CD8-positive, alpha-beta memory T cell (primary cell): ENCODE measurements at regions not wholly inside any gene's neighbourhood (a gene's known extent, or its start where the extent isn't known, plus 50 kb on each side); places are given as distances from the start of the nearest gene placed in this dataset.

Experiments used
- CTCF ChIA-PET: fragments of 350-600 bp; sonication (Branson Sonifier 250); formaldehyde crosslinking; loops from one replicate; lab custom pipeline; 2021; ENCODE audit warnings: antibody characterized with exemption; lab: Charles Lee
- POLR2A ChIA-PET: fragments of 350-600 bp; sonication (Branson Sonifier 250); formaldehyde crosslinking; loops from one replicate; lab custom pipeline; 2021; ENCODE audit warnings: antibody characterized with exemption; lab: Charles Lee
- DNase-seq, 5 donors: peaks; one replicate each; pipeline versions ENCODE4 v3.0.0 to v3.0.0-alpha.2; 2020 to 2022; ENCODE audit warnings: mixed read lengths in 1 of 5
- H3K27ac ChIP-seq: one replicate; pipeline ENCODE4 v1.7.0; 2013; ENCODE audit warnings: low read depth, mild to moderate bottlenecking, low read length, moderate library complexity
- H3K27me3 ChIP-seq: 2 replicates; pipeline ENCODE4 v1.7.0; 2013; ENCODE audit warnings: low read length, mild to moderate bottlenecking; ENCODE audit not compliant: insufficient read depth, poor library complexity, severe bottlenecking
- H3K36me3 ChIP-seq: 2 replicates; pipeline ENCODE4 v1.7.0; 2013; ENCODE audit warnings: mild to moderate bottlenecking, low read length, moderate library complexity; ENCODE audit not compliant: insufficient read depth
- H3K4me1 ChIP-seq: 2 replicates; pipeline ENCODE4 v1.7.0; 2013; ENCODE audit warnings: mild to moderate bottlenecking, low read length, moderate library complexity; ENCODE audit not compliant: insufficient read depth
- H3K4me3 ChIP-seq: 2 replicates; pipeline ENCODE4 v1.7.0; 2013; ENCODE audit warnings: mild to moderate bottlenecking, low read length
- H3K9me3 ChIP-seq: 2 replicates; pipeline ENCODE4 v1.7.0; 2013; ENCODE audit warnings: mild to moderate bottlenecking, low read length
- H3K27ac Mint-ChIP-seq, 8 donors: one replicate each; pipeline ENCODE4 v1.8.0; 2020 to 2021; ENCODE audit warnings: mixed read lengths in 8 of 8, mild to moderate bottlenecking in 6 of 8, inconsistent platforms in 3 of 8, moderate library complexity in 3 of 8
- H3K27me3 Mint-ChIP-seq, 2 donors: one replicate each; pipeline ENCODE4 v1.8.0; 2020 to 2021; ENCODE audit warnings: mixed read lengths in 2 of 2, mild to moderate bottlenecking in 1 of 2, moderate library complexity in 1 of 2
- H3K36me3 Mint-ChIP-seq, 3 donors: one replicate each; pipeline ENCODE4 v1.8.0; 2020 to 2021; ENCODE audit warnings: mixed read lengths in 3 of 3, inconsistent platforms in 1 of 3, mild to moderate bottlenecking in 1 of 3
- H3K4me1 Mint-ChIP-seq, 3 donors: one replicate each; pipeline ENCODE4 v1.8.0; 2020 to 2021; ENCODE audit warnings: mixed read lengths in 3 of 3, inconsistent platforms in 1 of 3, mild to moderate bottlenecking in 1 of 3
- H3K4me3 Mint-ChIP-seq, 7 donors: one replicate each; pipeline ENCODE4 v1.8.0; 2020 to 2021; ENCODE audit warnings: mixed read lengths in 7 of 7, mild to moderate bottlenecking in 6 of 7, moderate library complexity in 4 of 7, inconsistent platforms in 2 of 7
- H3K9me3 Mint-ChIP-seq, 5 donors: one replicate each; pipeline ENCODE4 v1.8.0; 2020 to 2022; ENCODE audit warnings: mixed read lengths in 5 of 5, mild to moderate bottlenecking in 3 of 5, moderate library complexity in 2 of 5, inconsistent platforms in 1 of 5

- Histone ChIP-seq H3K27ac (no peak overlapping the region), H3K4me3 (no peak overlapping the region), H3K27me3 (no peaks in the 10 kb centered on the region), H3K4me1 (no peaks in the 10 kb centered on the region), H3K36me3 (no peaks in the 10 kb centered on the region), H3K9me3 (no peaks in the 10 kb centered on the region)
- H3K27me3 Mint-ChIP-seq = peaks cover 7 to 13% of the 10 kb centered on the region in 2 donors
- no peaks in the 10 kb centered on the region for H3K4me1 Mint-ChIP-seq
- H3K36me3 Mint-ChIP-seq = no peaks in the 10 kb centered on the region
- DNase-seq = no peak
- no peak overlapping the region for H3K27ac Mint-ChIP-seq
- H3K9me3 Mint-ChIP-seq = no peaks in the 10 kb centered on the region
- no peak overlapping the region for H3K4me3 Mint-ChIP-seq
- POLR2A ChIA-PET = no interaction called here
- CTCF ChIA-PET = no interaction called here
These were observed 179.8 kb downstream of the ENC1 start for GRCh38 chr5:74460694-74461093.

DNA sequence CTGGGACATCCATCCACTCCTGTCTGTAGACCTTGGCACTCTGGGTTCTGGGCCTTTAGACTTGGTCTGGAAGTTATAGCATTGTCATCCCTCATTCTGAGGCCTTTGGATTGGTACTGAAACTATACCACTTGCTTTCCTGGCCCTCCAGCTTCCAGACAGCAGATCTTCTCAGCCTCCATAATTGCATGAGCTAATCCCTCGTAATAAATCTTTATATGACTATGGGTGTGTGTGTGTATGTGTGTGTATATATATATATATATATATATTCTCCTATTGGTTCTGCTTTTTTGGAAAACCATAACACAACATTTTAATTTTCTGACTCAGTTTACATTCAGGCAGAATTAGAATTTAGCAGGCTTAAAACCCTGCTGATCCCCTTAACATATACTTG, 180.5 kb downstream of the ENC1 start:
- no peaks in the 10 kb centered on the region for H3K27me3 ChIP-seq
- ChIA-PET CTCF (no interaction called here), POLR2A (no interaction called here)
- H3K36me3 ChIP-seq = no peaks in the 10 kb centered on the region
- Mint-ChIP-seq H3K4me3 (no peak overlapping the region), H3K4me1 (no peaks in the 10 kb centered on the region), H3K36me3 (no peaks in the 10 kb centered on the region), H3K27ac (no peak overlapping the region), H3K27me3 (peaks cover 7 to 13% of the 10 kb centered on the region in 2 donors), H3K9me3 (no peaks in the 10 kb centered on the region)
- no peak overlapping the region for H3K4me3 ChIP-seq
- H3K4me1 ChIP-seq = no peaks in the 10 kb centered on the region
- no peaks in the 10 kb centered on the region for H3K9me3 ChIP-seq
- DNase-seq = no peak
- no peak overlapping the region for H3K27ac ChIP-seq

- H3K4me3 ChIP-seq = no peak overlapping the region
- no peaks in the 10 kb centered on the region for H3K27me3 ChIP-seq
- H3K27ac ChIP-seq = no peak overlapping the region
- Mint-ChIP-seq H3K27me3 (peaks cover 7 to 12% of the 10 kb centered on the region in 2 donors), H3K4me1 (no peaks in the 10 kb centered on the region), H3K4me3 (no peak overlapping the region), H3K36me3 (no peaks in the 10 kb centered on the region), H3K27ac (no peak overlapping the region), H3K9me3 (no peaks in the 10 kb centered on the region)
- DNase-seq = no peak
- ChIA-PET CTCF (no interaction called here), POLR2A (no interaction called here)
- no peaks in the 10 kb centered on the region for H3K4me1 ChIP-seq
- H3K9me3 ChIP-seq = no peaks in the 10 kb centered on the region
- H3K36me3 ChIP-seq = no peaks in the 10 kb centered on the region
These were observed 182.7 kb downstream of the ENC1 start for GRCh38 chr5:74457876-74458275.

DNA sequence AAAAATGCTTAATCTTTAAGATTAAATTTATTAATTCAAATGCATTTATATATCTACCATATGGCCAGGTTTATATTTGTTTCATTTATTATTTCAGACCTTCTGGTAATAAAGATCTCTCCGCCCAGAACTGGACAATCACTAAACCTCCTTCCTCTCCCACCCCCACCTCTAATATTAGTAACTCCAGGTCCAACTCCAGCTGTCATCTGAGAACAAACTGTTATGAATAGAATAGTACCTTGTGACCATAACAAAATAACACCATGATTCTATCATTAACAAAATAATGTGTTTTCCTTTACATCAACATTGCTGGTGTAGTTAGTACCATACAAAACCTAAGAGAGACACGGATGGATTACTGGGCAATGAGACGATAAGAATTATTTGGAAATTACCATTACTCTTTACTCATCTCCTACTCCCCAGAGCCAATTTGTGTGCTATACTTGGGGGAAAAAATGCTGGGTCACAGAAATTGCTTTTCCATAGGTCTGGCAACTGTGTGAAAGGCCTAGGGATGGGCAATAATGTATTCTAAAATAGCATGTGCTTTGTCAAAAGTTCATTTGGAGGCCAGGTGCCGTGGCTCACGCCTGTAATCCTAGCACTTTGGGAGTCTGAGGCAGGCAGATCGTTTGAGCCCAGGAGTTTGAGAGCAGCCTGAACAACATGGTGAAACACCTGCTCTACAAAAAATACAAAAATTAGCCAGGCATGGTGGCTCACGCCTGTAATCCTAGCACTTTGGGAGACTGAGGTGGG, 186.1 kb downstream of the ENC1 start:
- H3K27me3 Mint-ChIP-seq = peaks cover 7 to 13% of the 10 kb centered on the region in 2 donors
- Histone ChIP-seq H3K27ac (no peak overlapping the region), H3K27me3 (no peaks in the 10 kb centered on the region), H3K4me1 (no peaks in the 10 kb centered on the region), H3K4me3 (no peak overlapping the region), H3K9me3 (no peaks in the 10 kb centered on the region), H3K36me3 (no peaks in the 10 kb centered on the region)
- DNase-seq = no peak
- no peaks in the 10 kb centered on the region for H3K36me3 Mint-ChIP-seq
- H3K9me3 Mint-ChIP-seq = no peaks in the 10 kb centered on the region
- ChIA-PET CTCF (no interaction called here), POLR2A (no interaction called here)
- H3K4me1 Mint-ChIP-seq = no peaks in the 10 kb centered on the region
- no peak overlapping the region for H3K4me3 Mint-ChIP-seq
- no peak overlapping the region for H3K27ac Mint-ChIP-seq

DNA sequence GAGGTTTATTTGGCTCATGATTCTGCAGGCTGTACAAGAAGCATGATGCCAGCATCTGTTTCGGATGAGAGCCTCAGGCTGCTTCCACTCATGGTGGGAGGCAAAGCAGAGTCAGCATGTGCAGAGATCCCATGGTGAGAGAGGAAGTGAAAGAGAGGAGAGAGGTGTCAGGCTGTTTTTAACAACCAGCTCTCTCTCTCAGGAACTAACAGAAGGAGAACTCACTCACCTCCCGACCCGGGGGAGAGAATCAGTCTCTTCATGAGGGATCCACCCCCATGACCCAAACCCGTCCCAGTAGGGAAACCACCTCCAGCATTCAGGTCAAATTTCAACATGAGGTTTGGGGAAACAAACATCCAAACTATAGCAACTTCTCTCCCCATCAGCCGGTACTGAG, 187.7 kb downstream of the ENC1 start:
- Histone ChIP-seq H3K4me3 (no peak overlapping the region), H3K27ac (no peak overlapping the region), H3K9me3 (no peaks in the 10 kb centered on the region), H3K4me1 (no peaks in the 10 kb centered on the region), H3K27me3 (no peaks in the 10 kb centered on the region), H3K36me3 (no peaks in the 10 kb centered on the region)
- DNase-seq = no peak
- no peaks in the 10 kb centered on the region for H3K9me3 Mint-ChIP-seq
- peak overlapping the region in 1 of 7 donors; percentile 11 for H3K4me3 Mint-ChIP-seq
- H3K4me1 Mint-ChIP-seq = no peaks in the 10 kb centered on the region
- ChIA-PET POLR2A (no interaction called here), CTCF (no interaction called here)
- peaks cover 7 to 19% of the 10 kb centered on the region in 2 donors for H3K27me3 Mint-ChIP-seq
- peak overlapping the region in 1 of 8 donors; percentile 11 for H3K27ac Mint-ChIP-seq
- H3K36me3 Mint-ChIP-seq = no peaks in the 10 kb centered on the region

- H3K27ac ChIP-seq = no peak overlapping the region
- no peak overlapping the region for H3K4me3 Mint-ChIP-seq
- POLR2A ChIA-PET = no interaction called here
These were observed 190.4 kb downstream of the ENC1 start for GRCh38 chr5:74450095-74450494.

DNA sequence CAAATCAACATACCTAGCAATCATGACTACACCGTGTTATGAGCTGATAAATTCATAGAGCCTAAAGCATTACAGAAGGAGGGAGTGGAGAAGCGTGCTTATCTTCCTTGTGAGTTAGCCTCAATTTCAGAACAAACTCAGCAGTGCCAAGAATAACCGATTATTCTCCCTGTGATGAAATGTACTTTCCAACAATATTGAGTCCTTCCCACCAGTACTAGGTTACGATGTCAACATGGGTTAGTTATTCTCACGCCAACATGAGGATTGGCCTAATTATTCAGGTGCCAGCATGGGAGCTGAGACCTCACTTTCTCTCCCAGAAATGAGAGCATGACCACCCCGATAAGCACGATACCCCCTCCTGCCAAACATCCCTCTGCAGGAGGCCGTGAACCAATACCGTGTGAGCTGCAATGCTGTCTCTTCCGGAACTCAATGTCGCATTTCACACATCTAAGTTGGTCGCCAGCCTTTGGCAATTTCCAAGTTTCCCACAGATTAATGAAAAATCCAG, 193.7 kb downstream of the ENC1 start:
- no peaks in the 10 kb centered on the region for H3K4me1 Mint-ChIP-seq
- ChIA-PET POLR2A (no interaction called here), CTCF (no interaction called here)
- no peaks in the 10 kb centered on the region for H3K4me1 ChIP-seq
- H3K27me3 ChIP-seq = no peaks in the 10 kb centered on the region
- no peak overlapping the region for H3K4me3 ChIP-seq
- no peak for DNase-seq
- no peak overlapping the region for H3K27ac ChIP-seq
- H3K36me3 Mint-ChIP-seq = no peaks in the 10 kb centered on the region
- no peaks in the 10 kb centered on the region for H3K9me3 ChIP-seq
- H3K9me3 Mint-ChIP-seq = no peaks in the 10 kb centered on the region
- H3K36me3 ChIP-seq = no peaks in the 10 kb centered on the region
- H3K27me3 Mint-ChIP-seq = peaks cover 6 to 13% of the 10 kb centered on the region in 2 donors
- H3K4me3 Mint-ChIP-seq = no peak overlapping the region
- H3K27ac Mint-ChIP-seq = no peak overlapping the region

More at GRCh38 chr5:74450095-74450494, 190.4 kb downstream of the ENC1 start:
- Mint-ChIP-seq H3K9me3 (no peaks in the 10 kb centered on the region), H3K4me1 (no peaks in the 10 kb centered on the region), H3K36me3 (no peaks in the 10 kb centered on the region), H3K27ac (no peak overlapping the region), H3K27me3 (peaks cover 3 to 16% of the 10 kb centered on the region in 2 donors)
- Histone ChIP-seq H3K27me3 (no peaks in the 10 kb centered on the region), H3K4me3 (no peak overlapping the region), H3K4me1 (no peaks in the 10 kb centered on the region), H3K36me3 (no peaks in the 10 kb centered on the region), H3K9me3 (no peaks in the 10 kb centered on the region)
- no peak for DNase-seq
- CTCF ChIA-PET = no interaction called here

GRCh38 chr5:74442466-74442865, 198.1 kb downstream of the ENC1 start:
- CTCF ChIA-PET = no interaction called here
- H3K4me3 Mint-ChIP-seq = no peak overlapping the region

More at GRCh38 chr5:74442466-74442865, 198.1 kb downstream of the ENC1 start:
- no peaks in the 10 kb centered on the region for H3K4me1 Mint-ChIP-seq
- no peak overlapping the region for H3K4me3 ChIP-seq
- H3K27ac Mint-ChIP-seq = peak overlapping the region in 1 of 8 donors; percentile 11
- no peaks in the 10 kb centered on the region for H3K4me1 ChIP-seq
- H3K9me3 Mint-ChIP-seq = peaks cover 0 to 3% (median under 1%) of the 10 kb centered on the region in 5 donors
- no peaks in the 10 kb centered on the region for H3K36me3 Mint-ChIP-seq
- H3K36me3 ChIP-seq = no peaks in the 10 kb centered on the region
- H3K27me3 ChIP-seq = no peaks in the 10 kb centered on the region
- DNase-seq = no peak
- no peaks in the 10 kb centered on the region for H3K9me3 ChIP-seq
- POLR2A ChIA-PET = no interaction called here
- no peak overlapping the region for H3K27ac ChIP-seq
- H3K27me3 Mint-ChIP-seq = peaks cover 6 to 9% of the 10 kb centered on the region in 2 donors
